DND-41 (cell line): ENCODE measurements at regions not wholly inside any gene's neighbourhood (a gene's known extent, or its start where the extent isn't known, plus 50 kb on each side); places are given as distances from the start of the nearest gene placed in this dataset.

Experiments used
- CTCF ChIP-seq: IDR thresholded peaks from 2 replicates; pipeline ENCODE4 v1.5.1; 2012; ENCODE audit warnings: borderline replicate concordance, low read length, moderate library complexity, mild to moderate bottlenecking; ENCODE audit not compliant: poor library complexity, severe bottlenecking; ENCODE audit errors: extremely low read depth
- EZH2 ChIP-seq: IDR thresholded peaks from 3 replicates; pipeline ENCODE4 v1.6.1; 2012; ENCODE audit warnings: borderline replicate concordance, low read depth, mild to moderate bottlenecking, moderate library complexity, low read length, inconsistent platforms; ENCODE audit not compliant: severe bottlenecking

DNA sequence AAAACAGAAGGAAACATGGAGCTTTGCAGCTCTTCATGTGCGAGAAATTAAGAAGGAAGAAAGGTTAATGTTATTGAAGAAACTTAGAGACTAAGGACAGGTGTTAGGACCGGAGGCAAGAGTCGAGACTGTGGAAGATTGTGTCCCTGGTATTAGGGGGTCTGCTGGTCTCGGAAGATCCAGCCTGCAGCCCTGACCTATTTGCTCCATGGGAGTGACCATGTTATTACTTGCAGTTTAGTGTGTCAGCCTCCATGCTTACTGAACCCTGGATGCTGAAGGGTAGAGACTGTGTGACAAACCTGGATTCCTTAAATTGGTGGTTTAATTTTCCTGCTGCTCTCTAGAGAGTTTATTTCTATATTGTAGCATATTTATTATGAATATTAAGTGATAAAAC is 580.6 kb downstream of the NOVA1 start:
- TF ChIP-seq CTCF, result no peak
- TF ChIP-seq EZH2, result no peak
